ENCODE measurements at regions not wholly inside any gene's neighbourhood (a gene's known extent, or its start where the extent isn't known, plus 50 kb on each side); places are given as distances from the start of the nearest gene placed in this dataset.

- TF ChIP-seq RCOR1 (IDR thresholded peaks at IDR 0.05; ENCODE audit: low read length): no peak
- peak; percentile 37; the same call in 1 of the 2 replicates for TF ChIP-seq RAD21 (IDR thresholded peaks at IDR 0.05; ENCODE audit: low read length)
- no peak for TF ChIP-seq SIN3A (IDR thresholded peaks at IDR 0.05; ENCODE audit: borderline replicate concordance, low read depth, low read length)
- TF ChIP-seq, protein P1, sequence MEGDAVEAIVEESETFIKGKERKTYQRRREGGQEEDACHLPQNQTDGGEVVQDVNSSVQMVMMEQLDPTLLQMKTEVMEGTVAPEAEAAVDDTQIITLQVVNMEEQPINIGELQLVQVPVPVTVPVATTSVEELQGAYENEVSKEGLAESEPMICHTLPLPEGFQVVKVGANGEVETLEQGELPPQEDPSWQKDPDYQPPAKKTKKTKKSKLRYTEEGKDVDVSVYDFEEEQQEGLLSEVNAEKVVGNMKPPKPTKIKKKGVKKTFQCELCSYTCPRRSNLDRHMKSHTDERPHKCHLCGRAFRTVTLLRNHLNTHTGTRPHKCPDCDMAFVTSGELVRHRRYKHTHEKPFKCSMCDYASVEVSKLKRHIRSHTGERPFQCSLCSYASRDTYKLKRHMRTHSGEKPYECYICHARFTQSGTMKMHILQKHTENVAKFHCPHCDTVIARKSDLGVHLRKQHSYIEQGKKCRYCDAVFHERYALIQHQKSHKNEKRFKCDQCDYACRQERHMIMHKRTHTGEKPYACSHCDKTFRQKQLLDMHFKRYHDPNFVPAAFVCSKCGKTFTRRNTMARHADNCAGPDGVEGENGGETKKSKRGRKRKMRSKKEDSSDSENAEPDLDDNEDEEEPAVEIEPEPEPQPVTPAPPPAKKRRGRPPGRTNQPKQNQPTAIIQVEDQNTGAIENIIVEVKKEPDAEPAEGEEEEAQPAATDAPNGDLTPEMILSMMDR (IDR thresholded peaks at IDR 0.05): peak; percentile 55
- no peak for TF ChIP-seq JUND (IDR thresholded peaks at IDR 0.05)
These were observed 771.4 kb upstream of the MMS22L start for GRCh38 chr6:98054453-98054852.
